ENCODE measurements at regions not wholly inside any gene's neighbourhood (a gene's known extent, or its start where the extent isn't known, plus 50 kb on each side); places are given as distances from the start of the nearest gene placed in this dataset.
A peak's percentile ranks its signal among the peaks of the same experiment; 100 is the strongest.

DNA sequence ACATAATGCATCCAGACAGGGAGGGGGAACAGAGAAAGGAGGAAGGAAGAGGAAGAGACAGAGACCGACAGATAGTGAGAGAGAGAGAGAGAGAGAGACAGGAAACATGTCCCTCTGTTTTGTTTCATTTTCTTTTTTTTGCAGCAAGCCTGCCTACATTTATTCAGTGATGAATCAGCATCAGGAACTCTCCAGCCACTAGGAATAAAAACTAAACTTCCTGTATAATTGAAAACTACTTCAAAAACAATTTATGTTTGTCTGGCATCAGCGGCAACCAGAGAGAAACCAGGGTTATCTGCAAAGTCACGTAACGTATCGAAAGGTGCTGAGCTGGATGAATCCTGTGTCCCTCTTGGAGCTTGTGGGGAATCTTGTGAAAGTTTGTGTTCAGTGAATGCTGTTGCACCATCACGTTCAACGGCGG, 148.6 kb upstream of the SOX21 start:
- peak; percentile 35 for ATAC-seq
- no peaks in the 10 kb centered on the region for H3K36me3 ChIP-seq
- no peaks in the 10 kb centered on the region for H3K9me3 ChIP-seq
- peak overlapping the region in 1 of 2 donors; percentile 28 for H3K4me3 ChIP-seq
- H3K4me1 ChIP-seq = no peaks in the 10 kb centered on the region
- TF ChIP-seq EP300 (IDR thresholded peaks at IDR 0.05) = no peak
- TF ChIP-seq POLR2A (IDR thresholded peaks at IDR 0.05) = no peak
- TF ChIP-seq, protein P1, sequence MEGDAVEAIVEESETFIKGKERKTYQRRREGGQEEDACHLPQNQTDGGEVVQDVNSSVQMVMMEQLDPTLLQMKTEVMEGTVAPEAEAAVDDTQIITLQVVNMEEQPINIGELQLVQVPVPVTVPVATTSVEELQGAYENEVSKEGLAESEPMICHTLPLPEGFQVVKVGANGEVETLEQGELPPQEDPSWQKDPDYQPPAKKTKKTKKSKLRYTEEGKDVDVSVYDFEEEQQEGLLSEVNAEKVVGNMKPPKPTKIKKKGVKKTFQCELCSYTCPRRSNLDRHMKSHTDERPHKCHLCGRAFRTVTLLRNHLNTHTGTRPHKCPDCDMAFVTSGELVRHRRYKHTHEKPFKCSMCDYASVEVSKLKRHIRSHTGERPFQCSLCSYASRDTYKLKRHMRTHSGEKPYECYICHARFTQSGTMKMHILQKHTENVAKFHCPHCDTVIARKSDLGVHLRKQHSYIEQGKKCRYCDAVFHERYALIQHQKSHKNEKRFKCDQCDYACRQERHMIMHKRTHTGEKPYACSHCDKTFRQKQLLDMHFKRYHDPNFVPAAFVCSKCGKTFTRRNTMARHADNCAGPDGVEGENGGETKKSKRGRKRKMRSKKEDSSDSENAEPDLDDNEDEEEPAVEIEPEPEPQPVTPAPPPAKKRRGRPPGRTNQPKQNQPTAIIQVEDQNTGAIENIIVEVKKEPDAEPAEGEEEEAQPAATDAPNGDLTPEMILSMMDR (IDR thresholded peaks at IDR 0.05) = no peak
- no peak for TF ChIP-seq POLR2AphosphoS5 (IDR thresholded peaks at IDR 0.05)
- no peaks in the 10 kb centered on the region for H3K27me3 ChIP-seq
- 12 to 41% methylated on average over 5 to 8 of the region's 8 CpGs for WGBS, 2 donors (ENCODE audit: low coverage in 1 of 2)
- peak overlapping the region in 1 of 4 donors; percentile 25 for H3K27ac ChIP-seq

DNA sequence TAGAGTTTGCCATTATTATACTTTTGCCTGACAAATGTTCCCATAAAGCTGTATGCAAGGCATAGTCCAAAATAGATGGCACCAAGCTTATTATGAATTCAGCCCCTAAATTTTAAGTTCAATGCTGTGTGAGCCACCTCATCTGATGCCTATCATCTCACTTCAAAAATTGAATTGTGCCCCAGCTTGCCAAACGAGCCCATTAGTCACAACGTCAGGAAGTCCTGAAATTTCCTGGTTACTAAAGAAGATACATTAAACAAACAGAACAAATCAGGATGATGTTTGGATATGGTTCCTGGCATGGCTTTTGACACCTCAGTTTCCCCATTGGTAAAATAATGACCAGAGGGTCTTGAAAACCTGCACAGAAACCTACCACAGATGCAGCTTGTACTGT, 147.5 kb upstream of the SOX21 start:
- H3K27ac ChIP-seq = peak overlapping the region in 1 of 4 donors; percentile 31
- ATAC-seq = no peak
- H3K36me3 ChIP-seq = no peaks in the 10 kb centered on the region
- H3K4me1 ChIP-seq = no peaks in the 10 kb centered on the region
- 73 to 78% methylated on average over 2 of the region's 2 CpGs for WGBS, 2 donors (ENCODE audit: low coverage in 1 of 2)
- H3K9me3 ChIP-seq = no peaks in the 10 kb centered on the region
- no peak for TF ChIP-seq POLR2AphosphoS5 (IDR thresholded peaks at IDR 0.05)
- TF ChIP-seq POLR2A (IDR thresholded peaks at IDR 0.05) = no peak
- TF ChIP-seq, protein P1 (IDR thresholded peaks at IDR 0.05) = no peak
- no peak for TF ChIP-seq EP300 (IDR thresholded peaks at IDR 0.05)
- H3K27me3 ChIP-seq = no peaks in the 10 kb centered on the region
- H3K4me3 ChIP-seq = no peak overlapping the region

DNA sequence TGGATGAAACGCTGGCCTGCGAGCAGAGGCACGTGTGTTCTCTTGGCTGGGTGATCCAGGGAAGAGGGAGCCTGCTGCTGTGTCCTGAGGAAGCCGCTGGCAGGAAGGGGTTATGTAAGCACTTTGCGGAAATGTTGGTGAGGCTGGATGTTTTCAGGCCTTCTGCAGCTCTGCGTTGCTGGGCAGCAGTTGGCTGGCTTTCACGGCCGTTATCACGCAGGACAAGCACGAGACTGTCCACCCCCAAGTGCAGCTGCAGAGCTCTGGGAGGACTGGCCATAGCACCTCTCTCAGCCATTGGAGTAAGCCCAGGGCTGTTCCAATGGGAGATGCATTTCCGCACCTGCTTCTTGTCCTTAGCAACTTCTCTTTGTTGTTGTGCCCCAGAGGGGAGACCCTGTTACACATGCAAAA, 146.9 kb upstream of the SOX21 start:
- WGBS, 2 donors (ENCODE audit: low coverage in 1 of 2) = 51 to 70% methylated on average over 2 to 8 of the region's 11 CpGs
- H3K27ac ChIP-seq = peak overlapping the region in 1 of 4 donors; percentile 31

DNA sequence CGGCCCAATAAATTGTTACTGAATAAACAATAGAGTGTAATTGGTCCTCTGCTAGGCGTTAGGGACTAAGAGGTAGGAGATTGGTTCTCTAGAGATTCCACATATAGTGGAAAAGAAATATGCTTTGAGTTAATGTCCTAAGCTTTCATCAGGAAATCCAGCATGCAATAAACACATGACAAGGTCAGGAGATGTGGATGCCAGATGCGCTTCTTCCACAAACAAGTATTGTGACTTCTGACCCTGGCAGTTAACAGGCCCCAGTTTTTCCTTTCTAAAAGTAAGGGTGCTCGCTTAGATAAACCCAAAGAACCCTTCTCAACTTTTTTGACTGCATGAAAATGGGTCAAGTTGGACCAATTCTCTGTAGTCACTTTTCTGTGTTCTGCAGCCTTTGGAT, 146.5 kb upstream of the SOX21 start:
- Histone ChIP-seq H3K27ac (no peak overlapping the region), H3K27me3 (no peaks in the 10 kb centered on the region), H3K36me3 (no peaks in the 10 kb centered on the region), H3K4me3 (no peak overlapping the region), H3K9me3 (no peaks in the 10 kb centered on the region), H3K4me1 (no peaks in the 10 kb centered on the region)
- TF ChIP-seq POLR2A (IDR thresholded peaks at IDR 0.05) (no peak), POLR2AphosphoS5 (IDR thresholded peaks at IDR 0.05) (no peak), EP300 (IDR thresholded peaks at IDR 0.05) (no peak)
- TF ChIP-seq, protein P1 (IDR thresholded peaks at IDR 0.05) = no peak
- 78% methylated on average over 2 of the region's 4 CpGs; no CpG with 5 or more reads in 1 of the 2 donors for WGBS, 2 donors (ENCODE audit: low coverage in 1 of 2)
- no peak for ATAC-seq

More for the DNA sequence above, 146.9 kb upstream of the SOX21 start:
- TF ChIP-seq EP300 (IDR thresholded peaks at IDR 0.05) = no peak
- TF ChIP-seq POLR2AphosphoS5 (IDR thresholded peaks at IDR 0.05) = no peak
- TF ChIP-seq POLR2A (IDR thresholded peaks at IDR 0.05) = no peak
- TF ChIP-seq, protein P1 (IDR thresholded peaks at IDR 0.05) = no peak
- H3K4me3 ChIP-seq = no peak overlapping the region
- no peaks in the 10 kb centered on the region for H3K4me1 ChIP-seq
- peak; percentile 79 for ATAC-seq
- no peaks in the 10 kb centered on the region for H3K9me3 ChIP-seq
- H3K27me3 ChIP-seq = no peaks in the 10 kb centered on the region
- no peaks in the 10 kb centered on the region for H3K36me3 ChIP-seq

DNA sequence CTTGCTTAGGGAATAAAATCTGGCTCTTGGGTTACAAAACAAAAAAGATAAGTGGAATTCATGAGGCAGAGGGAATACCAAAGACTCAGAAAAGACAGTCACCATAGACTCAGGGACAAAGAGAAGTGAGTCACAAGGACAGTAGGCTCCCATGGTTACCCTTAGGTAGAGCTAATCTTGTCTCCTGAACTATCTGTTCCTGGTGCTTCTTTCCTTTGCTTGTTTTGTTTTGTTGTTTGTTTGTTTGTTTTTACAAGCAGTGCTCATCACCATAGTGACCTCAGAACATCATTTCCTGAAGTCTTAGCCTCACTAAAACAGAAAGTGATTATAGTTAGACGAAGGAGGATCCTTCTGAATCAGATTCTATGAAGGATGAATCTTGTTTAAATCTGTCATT, 142.3 kb upstream of the SOX21 start:
- no peak overlapping the region for H3K27ac ChIP-seq
- no peak for ATAC-seq
- H3K9me3 ChIP-seq = no peaks in the 10 kb centered on the region
- H3K4me3 ChIP-seq = no peak overlapping the region
- H3K4me1 ChIP-seq = no peaks in the 10 kb centered on the region
- no peaks in the 10 kb centered on the region for H3K27me3 ChIP-seq
- TF ChIP-seq POLR2AphosphoS5 (IDR thresholded peaks at IDR 0.05) (no peak), POLR2A (IDR thresholded peaks at IDR 0.05) (no peak), EP300 (IDR thresholded peaks at IDR 0.05) (no peak)
- TF ChIP-seq, protein P1 (IDR thresholded peaks at IDR 0.05) = no peak
- WGBS, 2 donors (ENCODE audit: low coverage in 1 of 2) = 50 to 55% methylated on average over 1 of the region's 1 CpG
- H3K36me3 ChIP-seq = no peaks in the 10 kb centered on the region

Data from gastroesophageal sphincter (tissue), 4 donors.